D721Med (cell line): ENCODE measurements at regions not wholly inside any gene's neighbourhood (a gene's known extent, or its start where the extent isn't known, plus 50 kb on each side); places are given as distances from the start of the nearest gene placed in this dataset.

Experiments used
- DNase-seq: peaks from one replicate; pipeline ENCODE4 v3.0.0; 2011; ENCODE audit warnings: low spot score; ENCODE audit not compliant: insufficient read length
- FAIRE-seq: peaks from 2 replicates; lab custom pipeline; 2011; peaks lifted over from hg19 to GRCh38; lab: Jason Lieb, UNC
- CTCF ChIP-seq: IDR thresholded peaks from 2 replicates; pipeline ENCODE4 v1.5.1; 2012; ENCODE audit warnings: mild to moderate bottlenecking, control low read depth; ENCODE audit not compliant: insufficient read depth; ENCODE audit errors: missing control alignments

GRCh38 chrX:871626-872025, 241.0 kb downstream of the SHOX start:
- no peak for DNase-seq
- FAIRE-seq: no peak
- TF ChIP-seq CTCF: no peak

- TF ChIP-seq CTCF: no peak
- DNase-seq (no peak), FAIRE-seq (no peak)
Observed at GRCh38 chrX:867966-868647, 237.5 kb downstream of the SHOX start.

- DNase-seq (no peak), FAIRE-seq (no peak)
- TF ChIP-seq CTCF: no peak
Observed at GRCh38 chrX:867502-867901, 236.9 kb downstream of the SHOX start.

- FAIRE-seq (no peak), DNase-seq (no peak)
- no peak for TF ChIP-seq CTCF
Observed at GRCh38 chrX:866441-866990, 235.9 kb downstream of the SHOX start.

- FAIRE-seq (no peak), DNase-seq (no peak)
- TF ChIP-seq CTCF: no peak
Observed at GRCh38 chrX:865422-865821, 234.8 kb downstream of the SHOX start.

GRCh38 chrX:861921-862320, 231.3 kb downstream of the SHOX start:
- TF ChIP-seq CTCF: no peak
- DNase-seq (no peak), FAIRE-seq (no peak)

GRCh38 chrX:861340-861890, 230.8 kb downstream of the SHOX start:
- TF ChIP-seq CTCF: no peak
- FAIRE-seq (no peak), DNase-seq (no peak)
